ENCODE measurements at regions not wholly inside any gene's neighbourhood (a gene's known extent, or its start where the extent isn't known, plus 50 kb on each side); places are given as distances from the start of the nearest gene placed in this dataset.

DNA sequence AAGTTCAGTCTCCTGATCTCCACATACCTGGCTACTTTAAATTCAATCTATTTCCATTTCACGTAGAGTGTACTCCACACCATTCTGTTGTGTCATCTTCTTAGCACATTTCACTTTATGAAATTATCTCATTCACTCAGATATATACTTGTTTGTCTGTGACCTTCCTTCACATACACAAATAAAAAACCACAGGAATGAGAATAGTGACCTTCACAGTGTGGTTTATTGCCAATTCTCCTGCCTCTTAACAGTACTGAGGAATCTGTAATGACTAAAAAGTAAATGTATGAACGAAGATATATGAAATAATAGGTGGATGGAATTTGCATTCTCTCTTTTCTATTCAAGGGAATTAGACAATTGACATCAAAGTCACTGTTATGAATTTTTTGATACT, 183.9 kb upstream of the PCDH7 start:
- no peak overlapping the region for H3K27ac ChIP-seq (ENCODE audit: low read depth, low read length)
- TF ChIP-seq CTCF (IDR thresholded peaks at IDR 0.05; ENCODE audit: extremely low read depth, low read depth, low read length), result no peak
- no peaks in the 10 kb centered on the region for H3K79me2 ChIP-seq (ENCODE audit: insufficient read depth, low read length)
- H3K4me2 ChIP-seq (ENCODE audit: insufficient read depth, low read length), result no peak overlapping the region
- no peak for DNase-seq (ENCODE audit: insufficient read length, low spot score, missing footprints)
- no peaks in the 10 kb centered on the region for H3K27me3 ChIP-seq (ENCODE audit: insufficient read depth, low read length)
- H3K4me3 ChIP-seq (ENCODE audit: insufficient read depth, low read length), result no peak overlapping the region
- H3K9me3 ChIP-seq (ENCODE audit: low read depth, low read length), result no peaks in the 10 kb centered on the region
- H2AFZ ChIP-seq (ENCODE audit: low read length), result no peak overlapping the region
- no peaks in the 10 kb centered on the region for H4K20me1 ChIP-seq (ENCODE audit: insufficient read depth, low read length)
- no peaks in the 10 kb centered on the region for H3K36me3 ChIP-seq (ENCODE audit: insufficient read depth, low read length)
- H3K4me1 ChIP-seq (ENCODE audit: insufficient read depth, low read length), result no peaks in the 10 kb centered on the region

GRCh38 chr4:30537456-30537855, 182.7 kb upstream of the PCDH7 start:
- Histone ChIP-seq H3K27me3 (ENCODE audit: insufficient read depth, low read length) (no peaks in the 10 kb centered on the region), H4K20me1 (ENCODE audit: insufficient read depth, low read length) (no peaks in the 10 kb centered on the region), H3K27ac (ENCODE audit: low read depth, low read length) (no peak overlapping the region), H3K79me2 (ENCODE audit: insufficient read depth, low read length) (no peaks in the 10 kb centered on the region), H3K4me3 (ENCODE audit: insufficient read depth, low read length) (no peak overlapping the region), H3K4me2 (ENCODE audit: insufficient read depth, low read length) (no peak overlapping the region), H2AFZ (ENCODE audit: low read length) (no peak overlapping the region), H3K36me3 (ENCODE audit: insufficient read depth, low read length) (no peaks in the 10 kb centered on the region), H3K9me3 (ENCODE audit: low read depth, low read length) (no peaks in the 10 kb centered on the region), H3K4me1 (ENCODE audit: insufficient read depth, low read length) (no peaks in the 10 kb centered on the region)
- DNase-seq (ENCODE audit: insufficient read length, low spot score, missing footprints), result no peak
- TF ChIP-seq CTCF (IDR thresholded peaks at IDR 0.05; ENCODE audit: extremely low read depth, low read depth, low read length), result no peak

GRCh38 chr4:30538794-30539193, 181.4 kb upstream of the PCDH7 start:
- no peak for DNase-seq (ENCODE audit: insufficient read length, low spot score, missing footprints)
- Histone ChIP-seq H3K9me3 (ENCODE audit: low read depth, low read length) (peaks cover 2% of the 10 kb centered on the region), H3K4me1 (ENCODE audit: insufficient read depth, low read length) (no peaks in the 10 kb centered on the region), H4K20me1 (ENCODE audit: insufficient read depth, low read length) (no peaks in the 10 kb centered on the region), H3K4me3 (ENCODE audit: insufficient read depth, low read length) (no peak overlapping the region), H3K27me3 (ENCODE audit: insufficient read depth, low read length) (no peaks in the 10 kb centered on the region), H3K4me2 (ENCODE audit: insufficient read depth, low read length) (no peak overlapping the region), H3K36me3 (ENCODE audit: insufficient read depth, low read length) (no peaks in the 10 kb centered on the region), H2AFZ (ENCODE audit: low read length) (no peak overlapping the region), H3K27ac (ENCODE audit: low read depth, low read length) (no peak overlapping the region), H3K79me2 (ENCODE audit: insufficient read depth, low read length) (no peaks in the 10 kb centered on the region)
- no peak for TF ChIP-seq CTCF (IDR thresholded peaks at IDR 0.05; ENCODE audit: extremely low read depth, low read depth, low read length)

DNA sequence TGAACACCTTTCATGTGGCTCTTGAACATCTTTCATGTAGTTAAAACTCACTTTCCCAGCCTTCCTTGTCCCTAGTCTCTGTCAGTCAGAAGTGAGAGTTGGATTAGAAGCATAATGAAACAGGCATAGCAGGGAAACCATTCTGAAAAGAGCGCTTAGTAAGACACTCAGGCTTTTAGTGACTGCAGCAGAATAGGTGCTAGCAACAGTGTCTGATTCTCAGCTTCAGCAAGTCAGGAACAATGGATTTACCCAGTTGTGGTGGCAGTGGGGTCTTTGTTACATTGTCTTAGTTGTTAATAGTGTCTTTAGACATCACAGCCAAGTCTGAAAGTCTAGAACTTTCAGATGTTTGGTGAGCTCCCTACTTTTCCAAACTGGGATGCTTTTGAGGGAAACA, 177.1 kb upstream of the PCDH7 start:
- no peak overlapping the region for H3K4me2 ChIP-seq (ENCODE audit: insufficient read depth, low read length)
- no peak overlapping the region for H3K4me3 ChIP-seq (ENCODE audit: insufficient read depth, low read length)
- H3K79me2 ChIP-seq (ENCODE audit: insufficient read depth, low read length), result no peaks in the 10 kb centered on the region
- H3K4me1 ChIP-seq (ENCODE audit: insufficient read depth, low read length), result no peaks in the 10 kb centered on the region
- H3K27ac ChIP-seq (ENCODE audit: low read depth, low read length), result no peak overlapping the region
- H3K36me3 ChIP-seq (ENCODE audit: insufficient read depth, low read length), result no peaks in the 10 kb centered on the region
- H4K20me1 ChIP-seq (ENCODE audit: insufficient read depth, low read length), result no peaks in the 10 kb centered on the region
- no peak for TF ChIP-seq CTCF (IDR thresholded peaks at IDR 0.05; ENCODE audit: extremely low read depth, low read depth, low read length)
- no peak for DNase-seq (ENCODE audit: insufficient read length, low spot score, missing footprints)
- peaks cover 2% of the 10 kb centered on the region for H3K9me3 ChIP-seq (ENCODE audit: low read depth, low read length)
- no peak overlapping the region for H2AFZ ChIP-seq (ENCODE audit: low read length)
- no peaks in the 10 kb centered on the region for H3K27me3 ChIP-seq (ENCODE audit: insufficient read depth, low read length)
